Uterus (tissue), 2 donors: ENCODE measurements at regions not wholly inside any gene's neighbourhood (a gene's known extent, or its start where the extent isn't known, plus 50 kb on each side); places are given as distances from the start of the nearest gene placed in this dataset.

Experiments used
- POLR2A ChIP-seq, 2 donors: fragments of 450-650 bp; IDR thresholded peaks; one replicate each; pipeline ENCODE4 v1.6.1; 2016; ENCODE audit warnings: antibody characterized with exemption in 2 of 2, mild to moderate bottlenecking in 1 of 2, moderate library complexity in 1 of 2
- TF ChIP-seq, protein P1 (sequence below), 4 experiments: fragments of 200-600 bp in 2 of 4; fragments of 450-650 bp in 2 of 4; sonication (generic) in 2 of 4; IDR thresholded peaks; one replicate each; pipeline ENCODE4 v1.5.1; 2016 to 2019; ENCODE audit warnings: antibody characterized with exemption in 4 of 4, mild to moderate bottlenecking in 2 of 4, moderate library complexity in 1 of 4

DNA sequence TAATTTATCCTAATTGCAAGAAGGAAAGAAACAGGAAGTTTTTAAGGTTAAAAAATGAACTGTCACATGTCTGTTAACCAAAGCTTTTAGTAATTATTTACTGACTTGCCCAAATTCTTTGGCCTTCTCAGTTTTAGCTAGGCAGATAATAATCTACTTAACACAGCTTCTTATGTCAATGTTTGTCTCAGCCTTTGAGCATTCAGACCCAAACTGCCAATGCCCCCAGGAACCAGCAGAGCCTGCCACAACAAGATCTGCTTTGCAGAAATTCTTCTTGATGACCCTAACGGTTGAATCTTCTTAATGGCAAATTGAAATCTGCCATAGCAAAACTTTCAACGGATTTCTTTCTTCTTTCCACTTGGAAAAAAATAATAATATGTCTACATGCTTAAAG lies 792.4 kb upstream of the ADGRL2 start:
- TF ChIP-seq POLR2A (IDR thresholded peaks at IDR 0.05): no peak
- TF ChIP-seq, protein P1, sequence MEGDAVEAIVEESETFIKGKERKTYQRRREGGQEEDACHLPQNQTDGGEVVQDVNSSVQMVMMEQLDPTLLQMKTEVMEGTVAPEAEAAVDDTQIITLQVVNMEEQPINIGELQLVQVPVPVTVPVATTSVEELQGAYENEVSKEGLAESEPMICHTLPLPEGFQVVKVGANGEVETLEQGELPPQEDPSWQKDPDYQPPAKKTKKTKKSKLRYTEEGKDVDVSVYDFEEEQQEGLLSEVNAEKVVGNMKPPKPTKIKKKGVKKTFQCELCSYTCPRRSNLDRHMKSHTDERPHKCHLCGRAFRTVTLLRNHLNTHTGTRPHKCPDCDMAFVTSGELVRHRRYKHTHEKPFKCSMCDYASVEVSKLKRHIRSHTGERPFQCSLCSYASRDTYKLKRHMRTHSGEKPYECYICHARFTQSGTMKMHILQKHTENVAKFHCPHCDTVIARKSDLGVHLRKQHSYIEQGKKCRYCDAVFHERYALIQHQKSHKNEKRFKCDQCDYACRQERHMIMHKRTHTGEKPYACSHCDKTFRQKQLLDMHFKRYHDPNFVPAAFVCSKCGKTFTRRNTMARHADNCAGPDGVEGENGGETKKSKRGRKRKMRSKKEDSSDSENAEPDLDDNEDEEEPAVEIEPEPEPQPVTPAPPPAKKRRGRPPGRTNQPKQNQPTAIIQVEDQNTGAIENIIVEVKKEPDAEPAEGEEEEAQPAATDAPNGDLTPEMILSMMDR (IDR thresholded peaks at IDR 0.05): no peak
